ENCODE measurements at regions not wholly inside any gene's neighbourhood (a gene's known extent, or its start where the extent isn't known, plus 50 kb on each side); places are given as distances from the start of the nearest gene placed in this dataset.

DNA sequence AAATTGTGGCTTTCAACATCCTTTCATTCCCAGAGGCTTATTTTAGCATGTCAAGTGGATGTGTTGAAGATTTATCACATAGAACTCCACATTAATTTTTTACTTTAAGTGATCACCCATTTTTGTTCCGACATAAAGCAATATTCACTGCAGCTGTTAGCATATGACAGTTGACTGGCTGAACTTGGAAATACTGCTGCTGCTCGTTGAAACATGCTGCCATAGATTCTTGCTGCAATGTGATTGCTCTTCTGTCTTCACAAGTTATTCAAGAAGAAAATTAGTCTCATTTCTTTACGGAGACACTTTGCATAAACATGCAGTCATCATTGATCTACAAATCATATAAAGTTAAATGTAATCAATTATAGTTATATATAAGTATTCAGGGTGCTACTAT lies 248.4 kb downstream of the SAMD5 start:
- Histone ChIP-seq H3K27ac (ENCODE audit: low read depth, low read length, poor library complexity, severe bottlenecking) (no peak overlapping the region), H3K9me2 (ENCODE audit: low read depth, low read length) (no peaks in the 10 kb centered on the region), H3F3A (ENCODE audit: insufficient read depth, low read length) (no peaks in the 10 kb centered on the region), H4K20me1 (ENCODE audit: insufficient read depth, low read length) (no peaks in the 10 kb centered on the region), H3K36me3 (ENCODE audit: insufficient read depth, low read length) (no peaks in the 10 kb centered on the region), H3K79me2 (ENCODE audit: insufficient read depth, low read length) (no peaks in the 10 kb centered on the region), H3K4me3 (ENCODE audit: low read depth, low read length, poor library complexity, severe bottlenecking) (no peak overlapping the region), H3K9ac (ENCODE audit: low read length) (no peak overlapping the region), H2AFZ (ENCODE audit: low read length) (no peak overlapping the region), H3K27me3 (ENCODE audit: insufficient read depth, low read length) (no peaks in the 10 kb centered on the region), H3K4me2 (ENCODE audit: low read length) (no peak overlapping the region), H3K4me1 (ENCODE audit: insufficient read depth, low read length, severe bottlenecking) (no peaks in the 10 kb centered on the region), H3K9me3 (ENCODE audit: low read length) (no peaks in the 10 kb centered on the region)
- TF ChIP-seq EZH2 (IDR thresholded peaks at IDR 0.05; ENCODE audit: borderline replicate concordance, low read length) = no peak
- TF ChIP-seq, protein P1, sequence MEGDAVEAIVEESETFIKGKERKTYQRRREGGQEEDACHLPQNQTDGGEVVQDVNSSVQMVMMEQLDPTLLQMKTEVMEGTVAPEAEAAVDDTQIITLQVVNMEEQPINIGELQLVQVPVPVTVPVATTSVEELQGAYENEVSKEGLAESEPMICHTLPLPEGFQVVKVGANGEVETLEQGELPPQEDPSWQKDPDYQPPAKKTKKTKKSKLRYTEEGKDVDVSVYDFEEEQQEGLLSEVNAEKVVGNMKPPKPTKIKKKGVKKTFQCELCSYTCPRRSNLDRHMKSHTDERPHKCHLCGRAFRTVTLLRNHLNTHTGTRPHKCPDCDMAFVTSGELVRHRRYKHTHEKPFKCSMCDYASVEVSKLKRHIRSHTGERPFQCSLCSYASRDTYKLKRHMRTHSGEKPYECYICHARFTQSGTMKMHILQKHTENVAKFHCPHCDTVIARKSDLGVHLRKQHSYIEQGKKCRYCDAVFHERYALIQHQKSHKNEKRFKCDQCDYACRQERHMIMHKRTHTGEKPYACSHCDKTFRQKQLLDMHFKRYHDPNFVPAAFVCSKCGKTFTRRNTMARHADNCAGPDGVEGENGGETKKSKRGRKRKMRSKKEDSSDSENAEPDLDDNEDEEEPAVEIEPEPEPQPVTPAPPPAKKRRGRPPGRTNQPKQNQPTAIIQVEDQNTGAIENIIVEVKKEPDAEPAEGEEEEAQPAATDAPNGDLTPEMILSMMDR (IDR thresholded peaks at IDR 0.05; ENCODE audit: low read length) = no peak

DNA sequence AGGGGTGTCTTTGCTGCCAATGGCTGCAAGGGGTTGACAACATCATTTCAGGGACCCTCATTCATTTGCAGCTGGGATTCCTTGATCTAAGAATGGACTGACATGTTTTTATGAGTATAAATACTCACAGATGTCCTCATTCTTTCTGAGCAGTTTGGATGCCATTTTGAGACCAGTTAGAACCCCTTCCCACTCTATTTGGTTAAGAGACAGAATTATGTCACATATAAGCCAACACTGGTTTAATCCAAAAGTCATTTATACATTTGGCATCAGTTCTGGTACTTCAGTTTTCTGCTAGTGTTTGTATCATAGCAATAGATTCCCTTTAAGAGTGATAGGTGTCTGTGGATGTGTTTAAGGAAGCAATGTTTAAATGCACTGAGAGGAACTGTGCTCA lies 248.8 kb downstream of the SAMD5 start:
- Histone ChIP-seq H2AFZ (ENCODE audit: low read length) (no peak overlapping the region), H3F3A (ENCODE audit: insufficient read depth, low read length) (no peaks in the 10 kb centered on the region), H3K27ac (ENCODE audit: low read depth, low read length, poor library complexity, severe bottlenecking) (no peak overlapping the region), H3K4me1 (ENCODE audit: insufficient read depth, low read length, severe bottlenecking) (no peaks in the 10 kb centered on the region), H3K4me2 (ENCODE audit: low read length) (no peak overlapping the region), H3K4me3 (ENCODE audit: low read depth, low read length, poor library complexity, severe bottlenecking) (no peak overlapping the region), H3K79me2 (ENCODE audit: insufficient read depth, low read length) (no peaks in the 10 kb centered on the region), H3K27me3 (ENCODE audit: insufficient read depth, low read length) (no peaks in the 10 kb centered on the region), H3K9me3 (ENCODE audit: low read length) (no peaks in the 10 kb centered on the region), H3K36me3 (ENCODE audit: insufficient read depth, low read length) (no peaks in the 10 kb centered on the region), H3K9ac (ENCODE audit: low read length) (no peak overlapping the region), H3K9me2 (ENCODE audit: low read depth, low read length) (no peaks in the 10 kb centered on the region), H4K20me1 (ENCODE audit: insufficient read depth, low read length) (no peaks in the 10 kb centered on the region)
- TF ChIP-seq, protein P1 (IDR thresholded peaks at IDR 0.05; ENCODE audit: low read length) = no peak
- no peak for TF ChIP-seq EZH2 (IDR thresholded peaks at IDR 0.05; ENCODE audit: borderline replicate concordance, low read length)

DNA sequence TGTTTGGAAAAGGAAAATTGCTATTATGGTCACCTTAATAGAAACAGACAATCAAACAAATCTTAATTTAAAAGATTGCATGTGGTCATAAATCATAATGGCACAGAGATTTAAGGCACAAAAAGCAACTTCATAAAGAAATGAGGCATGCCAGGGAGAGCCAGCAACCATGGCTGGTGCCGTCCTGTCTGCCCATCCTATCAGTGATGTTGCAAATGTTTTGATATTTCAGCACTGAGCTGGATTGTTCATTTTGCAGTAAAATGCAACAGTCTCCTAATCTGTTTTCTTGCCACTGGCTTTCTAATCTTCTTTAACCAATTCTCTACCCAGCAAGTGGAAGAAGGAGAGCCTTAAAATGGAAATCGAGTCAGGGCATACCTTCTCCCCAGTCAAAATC lies 249.8 kb downstream of the SAMD5 start:
- no peaks in the 10 kb centered on the region for H3K27me3 ChIP-seq (ENCODE audit: insufficient read depth, low read length)
- H4K20me1 ChIP-seq (ENCODE audit: insufficient read depth, low read length) = no peaks in the 10 kb centered on the region
- no peaks in the 10 kb centered on the region for H3K9me3 ChIP-seq (ENCODE audit: low read length)
- no peak overlapping the region for H2AFZ ChIP-seq (ENCODE audit: low read length)
- TF ChIP-seq EZH2 (IDR thresholded peaks at IDR 0.05; ENCODE audit: borderline replicate concordance, low read length) = no peak
- TF ChIP-seq, protein P1 (IDR thresholded peaks at IDR 0.05; ENCODE audit: low read length) = no peak
- H3K4me1 ChIP-seq (ENCODE audit: insufficient read depth, low read length, severe bottlenecking) = no peaks in the 10 kb centered on the region
- H3F3A ChIP-seq (ENCODE audit: insufficient read depth, low read length) = no peaks in the 10 kb centered on the region
- no peaks in the 10 kb centered on the region for H3K9me2 ChIP-seq (ENCODE audit: low read depth, low read length)
- no peak overlapping the region for H3K27ac ChIP-seq (ENCODE audit: low read depth, low read length, poor library complexity, severe bottlenecking)
- H3K4me3 ChIP-seq (ENCODE audit: low read depth, low read length, poor library complexity, severe bottlenecking) = no peak overlapping the region
- no peak overlapping the region for H3K4me2 ChIP-seq (ENCODE audit: low read length)
- no peaks in the 10 kb centered on the region for H3K79me2 ChIP-seq (ENCODE audit: insufficient read depth, low read length)
- H3K9ac ChIP-seq (ENCODE audit: low read length) = no peak overlapping the region
- no peaks in the 10 kb centered on the region for H3K36me3 ChIP-seq (ENCODE audit: insufficient read depth, low read length)

Data from OCI-LY1 (cell line).